ENCODE measurements at regions not wholly inside any gene's neighbourhood (a gene's known extent, or its start where the extent isn't known, plus 50 kb on each side); places are given as distances from the start of the nearest gene placed in this dataset.

DNA sequence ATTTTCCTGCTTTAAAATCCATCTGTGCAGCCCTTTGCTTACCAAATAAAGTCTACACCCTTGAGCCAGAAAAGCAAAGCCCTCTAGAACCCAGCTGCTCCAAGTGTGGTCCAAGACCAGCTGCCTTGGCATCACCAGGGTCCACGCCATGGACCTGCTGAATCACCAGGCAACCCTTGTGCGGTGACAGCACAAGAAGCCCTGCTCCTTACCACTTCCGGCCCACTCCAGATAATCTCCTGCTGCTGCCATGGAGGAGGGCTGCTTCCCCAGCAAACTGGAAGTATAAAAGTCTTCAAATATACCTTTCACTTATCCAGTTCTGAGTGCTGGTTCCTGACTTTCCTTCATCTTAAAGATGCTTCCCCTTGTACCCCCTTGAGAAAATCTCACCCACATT, 106.0 kb upstream of the PKDCC start:
- FAIRE-seq = no peak

DNA sequence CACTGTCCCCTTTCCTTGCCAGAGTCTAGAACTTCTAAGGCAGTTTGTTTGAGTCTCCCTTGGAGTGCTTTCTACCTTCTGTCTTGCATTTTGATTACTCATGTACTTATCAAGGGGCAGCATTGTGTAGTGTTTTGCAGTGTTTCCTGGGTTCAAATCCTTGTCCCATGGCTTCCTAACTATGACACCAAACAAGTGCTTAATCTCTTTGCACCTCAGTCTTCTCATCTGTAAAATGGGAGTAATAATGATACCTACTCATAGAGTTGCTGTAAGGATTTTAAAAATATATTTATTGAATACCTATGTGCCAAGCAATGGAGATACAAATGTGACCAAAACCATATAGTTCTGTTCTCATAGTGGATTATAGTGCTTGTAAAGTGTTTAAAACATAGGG, 105.5 kb upstream of the PKDCC start:
- no peak for FAIRE-seq

DNA sequence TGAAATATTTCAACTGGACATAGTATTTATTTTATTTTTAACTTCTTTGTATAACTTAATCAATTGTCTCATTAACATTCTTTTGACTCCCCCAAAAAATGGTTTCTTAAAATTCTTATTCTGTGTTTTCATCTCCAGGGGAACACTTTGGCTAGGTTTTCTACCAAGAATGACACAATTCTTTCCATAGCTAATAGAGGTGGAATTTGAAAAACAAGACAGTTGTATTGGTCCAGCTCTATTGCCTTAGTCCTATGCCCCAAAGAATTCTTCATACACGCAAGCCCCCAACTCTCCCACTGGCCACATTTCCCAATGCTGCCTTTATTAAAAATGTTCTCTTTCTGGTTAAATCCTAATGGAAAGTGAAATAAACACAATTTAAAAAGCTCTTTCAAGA, 104.7 kb upstream of the PKDCC start:
- FAIRE-seq = no peak

DNA sequence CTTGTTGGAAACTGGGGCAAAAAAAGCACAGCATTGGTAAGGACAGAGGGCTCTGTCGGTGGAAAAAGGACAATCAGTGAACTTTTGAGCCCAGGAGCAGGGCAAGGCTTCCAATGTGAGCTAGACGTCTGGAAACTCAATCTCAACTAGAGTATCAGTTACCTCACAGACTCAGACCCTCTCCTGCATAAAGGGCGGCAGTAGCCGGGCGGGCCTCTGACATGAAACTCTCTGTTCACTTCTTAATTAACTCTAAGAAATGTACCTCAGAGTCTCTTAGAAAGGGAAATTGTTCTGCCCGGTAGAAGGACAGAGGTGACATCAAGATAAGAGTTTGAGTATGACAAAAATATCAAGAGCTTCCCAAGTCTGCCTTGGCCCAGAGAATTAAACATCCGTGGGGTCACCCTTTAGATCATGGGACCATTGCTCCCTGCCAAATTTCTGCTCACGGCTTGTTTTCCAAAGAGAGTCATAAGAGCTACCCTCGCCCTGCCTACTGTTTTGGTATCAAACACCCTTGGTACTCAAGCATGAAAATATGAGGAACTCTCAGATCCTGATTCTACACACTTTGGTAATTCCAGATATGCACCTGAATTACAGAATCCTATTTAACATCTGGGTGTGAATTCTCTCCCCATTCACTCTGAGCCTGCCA, 103.5 kb upstream of the PKDCC start:
- no peak for FAIRE-seq

DNA sequence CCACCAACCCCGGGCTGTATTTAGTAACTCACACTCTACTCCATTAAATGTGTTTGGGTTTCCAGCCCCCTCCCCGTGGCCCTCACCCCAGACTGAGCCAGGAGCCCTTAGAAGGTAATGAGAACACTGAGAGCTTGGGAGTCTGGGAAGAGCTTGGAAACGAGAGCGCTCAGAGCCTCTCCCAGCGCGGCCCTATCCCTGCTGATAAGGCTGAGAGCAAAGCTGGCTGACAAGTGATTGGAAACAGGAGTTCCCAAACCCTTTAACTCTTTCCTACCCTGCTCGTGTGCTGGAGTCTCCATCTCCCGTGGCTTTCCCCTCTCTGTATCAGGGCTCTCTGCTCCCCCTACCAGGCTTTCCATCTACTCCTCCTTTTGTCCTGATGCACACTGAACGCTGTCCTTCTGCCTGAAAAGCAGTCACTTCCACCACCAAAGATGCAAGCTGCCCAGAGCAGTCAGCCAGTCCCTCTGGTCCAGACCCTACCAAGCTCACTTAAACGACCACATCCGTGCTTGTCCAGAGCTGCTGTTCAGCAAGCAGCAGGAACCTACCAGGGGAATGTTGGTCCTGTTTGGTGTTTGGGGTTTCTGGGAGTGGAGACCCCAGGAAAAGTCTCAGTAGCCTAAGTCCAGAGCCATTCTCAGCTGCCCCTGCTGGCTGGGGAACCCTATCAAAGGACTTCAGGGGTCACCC, 100.0 kb upstream of the PKDCC start:
- FAIRE-seq = no peak

DNA sequence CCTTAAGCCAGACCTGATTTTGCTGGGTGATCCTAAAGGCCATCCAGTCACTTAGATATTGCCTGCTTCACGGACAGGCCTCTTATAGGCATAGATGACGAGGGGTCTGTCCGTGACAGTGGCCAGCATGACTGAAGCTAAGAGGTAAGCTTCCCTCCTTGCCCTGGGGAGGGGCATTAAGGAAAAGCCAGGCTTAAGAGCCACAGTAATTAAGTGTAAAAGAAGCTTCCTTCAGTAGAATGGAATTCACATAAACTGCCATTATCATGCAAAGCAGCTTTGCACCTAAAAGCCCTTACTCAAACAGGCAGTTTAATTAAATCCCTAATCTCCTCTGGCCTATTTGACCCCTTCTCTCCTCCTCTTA, 99.4 kb upstream of the PKDCC start:
- FAIRE-seq = no peak

DNA sequence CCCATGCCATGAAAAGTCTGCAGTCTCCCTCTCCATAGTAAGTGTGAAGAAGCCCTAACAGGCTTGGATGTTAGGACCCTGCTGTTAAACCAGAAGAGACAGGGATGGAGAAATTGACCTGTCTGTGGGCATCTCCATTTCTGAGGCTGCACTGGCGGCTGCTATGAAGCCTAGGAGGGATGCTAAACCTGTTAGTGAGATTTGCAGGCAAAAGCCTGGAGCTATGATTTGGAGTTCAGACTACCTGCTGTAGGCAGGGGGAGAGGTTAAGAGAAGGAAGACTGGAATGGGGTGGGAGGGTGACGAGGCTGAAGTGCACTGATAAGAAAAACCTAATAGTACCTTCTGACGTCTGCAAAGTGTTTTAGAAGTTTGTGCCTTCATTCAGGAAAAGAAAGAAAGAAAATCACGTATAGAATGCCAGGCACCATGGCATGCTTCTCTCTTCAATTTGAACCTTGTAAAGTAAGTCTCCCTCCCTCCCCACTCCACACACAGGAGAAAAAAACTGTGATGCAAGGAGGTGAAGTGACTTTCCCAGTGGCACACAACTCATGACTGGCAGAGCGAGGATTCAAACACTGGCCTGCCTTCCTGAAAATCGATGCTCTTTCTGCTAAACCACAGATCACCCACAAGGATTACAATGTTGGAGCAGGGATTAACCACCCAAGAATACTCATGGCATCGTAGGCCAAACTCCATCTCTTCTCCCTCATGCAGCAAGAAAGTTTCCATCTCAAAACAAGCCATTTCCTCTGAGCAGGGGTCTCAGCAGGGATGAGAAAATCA, 98.5 kb upstream of the PKDCC start:
- FAIRE-seq = no peak

DNA sequence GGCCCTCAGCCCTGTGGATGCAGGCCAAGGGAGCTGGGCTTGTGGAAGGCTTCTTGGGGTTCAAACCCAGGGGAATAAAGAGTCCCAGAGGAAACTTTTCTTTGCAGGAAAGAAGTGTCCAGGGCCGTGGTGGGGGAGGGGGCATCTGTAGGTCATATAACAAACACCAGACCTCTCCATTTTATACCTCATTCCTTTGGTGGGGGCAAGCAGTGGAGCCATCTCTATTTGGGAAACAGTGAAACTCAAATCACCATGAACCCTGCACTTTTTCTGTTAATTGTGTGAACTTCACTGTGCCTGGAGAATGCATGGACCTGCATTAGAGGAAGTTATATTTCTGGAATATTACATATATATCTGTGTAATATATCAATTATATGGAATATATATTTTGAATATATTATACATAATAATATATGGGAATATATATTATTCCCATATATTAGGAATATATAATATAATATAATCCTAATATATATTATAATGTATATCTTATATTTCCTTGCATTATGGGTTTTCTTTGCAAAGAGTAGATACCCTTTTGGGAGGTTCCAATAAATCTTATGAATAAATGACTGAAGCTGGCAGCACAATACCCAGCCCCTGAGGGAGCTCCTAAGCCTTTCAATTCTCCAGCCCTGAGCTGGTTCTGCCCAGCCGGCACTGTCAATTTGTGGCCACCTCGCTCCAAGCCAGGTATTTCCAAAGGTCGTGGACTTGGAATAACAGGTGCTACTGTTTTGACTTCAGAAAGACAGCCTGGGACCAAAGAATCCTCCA, 97.7 kb upstream of the PKDCC start:
- FAIRE-seq = no peak

DNA sequence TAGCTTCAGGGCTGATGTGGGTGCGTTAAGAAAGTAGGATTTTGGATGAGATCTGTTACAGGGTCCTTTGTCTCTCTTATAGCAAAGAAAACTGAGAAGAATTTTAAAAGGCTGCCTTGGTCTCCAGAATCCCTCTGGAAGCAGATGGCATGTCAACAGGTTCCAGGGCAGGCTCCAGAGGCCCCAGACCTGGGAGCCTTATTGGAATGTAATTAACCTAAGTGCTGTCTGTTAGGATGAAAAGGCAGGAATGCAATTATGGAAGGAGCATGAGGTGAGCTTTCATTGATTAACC, 97.2 kb upstream of the PKDCC start:
- FAIRE-seq = no peak

DNA sequence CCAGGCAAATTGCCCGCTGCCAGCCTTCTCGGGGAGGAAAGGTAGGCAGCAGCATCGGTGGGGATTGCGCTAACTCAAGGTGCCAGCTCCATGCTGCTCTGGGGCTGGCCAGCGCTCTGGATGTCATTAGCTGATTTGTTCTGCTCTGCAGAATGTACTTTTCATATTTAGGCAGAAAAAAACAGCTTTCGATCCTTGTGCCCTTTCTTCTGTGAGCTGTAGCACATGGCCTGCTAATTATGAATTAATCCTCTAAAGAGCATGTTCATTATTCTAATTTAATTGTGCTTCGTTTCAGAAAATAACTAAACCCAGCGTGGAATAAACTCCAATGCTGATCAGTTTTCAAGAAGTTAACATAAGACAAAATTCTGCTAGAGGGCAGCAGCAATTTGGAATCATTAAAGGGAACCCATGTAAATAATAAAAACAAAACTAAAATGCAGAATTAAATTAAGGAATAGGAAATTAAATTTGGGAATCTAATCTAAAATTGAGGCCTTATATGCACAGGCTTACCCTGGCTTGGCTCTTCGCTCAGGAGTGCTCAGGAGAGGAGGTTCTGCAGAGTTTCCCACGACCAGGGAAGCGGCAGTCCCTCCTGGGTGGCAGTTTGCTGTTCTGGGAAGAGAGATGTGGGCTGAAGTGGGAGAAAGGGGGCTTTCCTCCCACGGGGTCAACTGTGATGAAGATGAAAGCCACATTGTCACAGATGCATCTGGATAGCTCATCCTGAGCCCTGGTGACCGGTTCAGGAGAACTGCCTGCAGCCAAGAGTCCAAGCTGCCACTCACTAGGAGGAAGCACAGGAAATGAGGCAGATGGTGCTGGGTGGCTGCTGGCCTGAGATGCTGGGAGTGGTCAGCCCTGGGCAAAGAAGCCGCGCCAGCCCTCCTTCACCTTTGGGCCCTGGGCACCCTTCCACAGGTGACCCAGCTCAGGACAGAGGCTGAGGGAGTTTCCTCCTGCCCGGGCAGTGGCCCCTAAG, 93.2 kb upstream of the PKDCC start:
- no peak for FAIRE-seq

DNA sequence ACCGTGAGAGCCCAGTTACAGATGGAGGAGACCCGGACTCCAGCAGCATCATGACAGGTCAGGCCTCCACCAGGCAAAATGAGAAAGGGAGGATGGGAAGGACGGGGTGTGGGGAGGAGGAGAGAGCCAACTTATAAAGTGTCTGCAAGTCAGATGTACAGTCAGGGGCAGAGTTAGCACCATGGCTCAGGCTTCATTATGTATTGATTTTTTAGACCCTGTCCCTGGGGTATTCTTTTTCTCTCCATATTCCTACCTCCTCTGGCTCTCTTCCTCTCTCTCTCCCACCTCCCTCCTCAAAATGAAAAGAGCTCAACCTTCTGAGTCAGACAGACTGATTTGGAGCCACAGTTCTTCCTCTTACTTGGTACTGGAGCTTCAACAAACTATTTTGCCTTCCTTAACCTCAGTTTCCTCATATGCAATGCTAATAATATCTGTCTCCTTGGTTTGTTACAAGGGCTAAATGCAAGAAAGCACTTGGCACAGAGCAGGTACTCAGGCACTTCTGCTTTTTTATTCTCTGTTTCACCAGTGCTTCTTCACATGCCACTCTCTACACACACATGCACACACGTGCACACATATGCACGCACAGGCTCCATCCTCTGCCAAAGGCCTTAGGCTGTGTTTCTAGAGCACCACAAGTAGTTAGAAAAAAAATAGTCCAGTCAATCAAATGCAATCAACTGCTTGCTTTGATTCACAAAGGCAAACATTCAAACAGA, 92.3 kb upstream of the PKDCC start:
- no peak for FAIRE-seq

DNA sequence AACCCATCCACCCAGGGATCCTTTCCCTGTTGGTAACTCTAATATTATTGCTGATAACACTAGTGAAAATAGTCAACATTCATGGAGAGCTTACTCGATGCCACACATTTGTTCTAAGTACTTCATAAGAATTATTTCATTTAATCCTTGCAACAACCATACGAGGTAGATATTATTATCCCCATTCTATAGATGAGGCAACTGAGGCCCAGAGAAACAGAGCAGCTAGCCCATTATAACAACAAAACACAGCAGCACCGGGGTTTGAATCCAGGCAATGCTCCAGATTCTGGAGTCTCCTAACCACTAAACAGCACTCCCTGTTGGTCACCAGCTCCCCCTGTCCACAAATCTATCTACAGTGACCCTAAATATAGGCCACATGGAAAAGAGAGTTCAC, 90.4 kb upstream of the PKDCC start:
- no peak for FAIRE-seq

DNA sequence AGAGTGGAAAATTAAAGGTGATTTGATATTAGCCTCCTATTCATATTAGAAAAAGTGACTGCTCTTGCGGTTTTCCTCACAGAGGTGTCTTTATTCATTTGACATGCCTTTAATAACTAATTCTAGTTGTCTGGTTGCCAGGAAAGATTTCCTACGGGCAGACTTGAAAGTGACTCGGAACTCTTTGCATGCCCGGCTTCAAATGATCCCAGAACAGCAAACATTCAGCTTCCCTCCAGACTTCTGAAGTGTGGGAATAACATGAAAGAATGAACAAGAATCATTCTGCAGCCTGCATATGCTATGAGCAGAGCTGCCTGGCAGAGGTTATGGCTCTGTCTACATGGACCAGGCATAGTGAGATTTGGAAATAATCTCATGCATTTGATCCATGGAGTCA, 89.6 kb upstream of the PKDCC start:
- no peak for FAIRE-seq

DNA sequence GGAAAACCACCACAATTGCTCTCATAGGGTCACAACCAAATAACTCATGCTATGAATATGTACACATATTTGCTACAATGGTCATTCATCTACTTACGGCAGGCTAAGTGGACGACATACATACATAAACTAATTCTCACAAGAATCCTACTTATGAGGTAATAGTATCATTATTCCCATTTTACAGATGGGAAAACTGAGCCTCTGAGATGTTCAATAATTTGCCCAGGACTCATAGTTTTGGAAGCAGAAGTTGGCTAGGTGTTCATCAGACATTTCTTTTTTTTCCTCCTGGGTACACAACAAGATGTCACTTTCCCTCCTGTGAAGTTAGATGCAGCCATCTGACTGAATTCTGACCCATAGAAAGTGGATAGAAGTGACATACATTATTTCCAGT, 89.0 kb upstream of the PKDCC start:
- FAIRE-seq = no peak

DNA sequence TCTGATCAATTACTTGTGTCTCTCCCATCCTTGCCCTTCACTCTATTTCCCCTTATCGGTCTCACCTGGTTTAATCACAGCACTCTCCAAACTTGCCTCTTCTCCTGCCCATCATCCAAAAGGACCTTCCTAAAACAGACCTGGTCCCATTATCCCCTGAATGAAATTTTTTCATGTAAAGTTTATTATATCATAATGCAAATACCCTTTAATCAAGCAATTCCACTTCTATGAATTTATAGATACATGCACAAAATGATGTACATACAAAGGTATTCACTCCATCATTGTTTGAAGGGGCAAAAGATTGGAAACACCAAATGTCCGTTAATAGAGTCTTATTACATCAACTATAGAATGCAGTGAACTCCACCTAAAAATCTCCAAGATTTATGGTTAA, 88.1 kb upstream of the PKDCC start:
- no peak for FAIRE-seq

DNA sequence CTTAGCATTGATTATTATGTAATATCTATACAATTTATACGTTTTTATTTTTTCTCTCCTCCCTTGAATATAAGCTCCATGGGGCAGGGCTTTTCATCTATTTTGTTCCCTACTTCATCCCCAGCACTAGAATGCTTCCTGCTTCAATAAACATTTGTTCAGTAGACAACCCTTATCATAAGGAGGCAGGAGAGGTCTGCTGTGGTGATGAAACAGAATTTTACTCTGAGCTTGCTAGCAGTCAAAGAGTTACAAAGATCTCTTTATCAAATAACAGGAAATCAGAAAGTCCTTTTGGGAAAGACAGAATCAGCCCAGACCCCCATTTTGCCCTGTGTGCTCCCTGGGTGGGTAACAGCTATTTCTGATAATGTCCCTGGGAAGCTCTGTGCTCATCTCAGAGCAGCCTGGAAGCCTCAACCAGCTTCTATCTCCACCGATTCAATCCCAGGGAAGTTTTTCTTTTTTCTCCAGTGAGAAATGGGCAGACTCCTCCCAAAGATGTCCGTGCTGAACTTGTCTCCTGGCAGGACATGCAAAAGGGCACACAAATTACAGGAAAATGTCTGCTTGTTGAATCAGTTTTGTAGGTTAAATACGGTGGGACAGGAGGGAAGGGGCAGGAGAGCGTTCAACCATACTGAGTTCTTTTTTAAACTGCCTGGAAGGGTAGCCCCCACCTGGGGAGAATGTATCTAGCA, 84.7 kb upstream of the PKDCC start:
- FAIRE-seq = no peak

DNA sequence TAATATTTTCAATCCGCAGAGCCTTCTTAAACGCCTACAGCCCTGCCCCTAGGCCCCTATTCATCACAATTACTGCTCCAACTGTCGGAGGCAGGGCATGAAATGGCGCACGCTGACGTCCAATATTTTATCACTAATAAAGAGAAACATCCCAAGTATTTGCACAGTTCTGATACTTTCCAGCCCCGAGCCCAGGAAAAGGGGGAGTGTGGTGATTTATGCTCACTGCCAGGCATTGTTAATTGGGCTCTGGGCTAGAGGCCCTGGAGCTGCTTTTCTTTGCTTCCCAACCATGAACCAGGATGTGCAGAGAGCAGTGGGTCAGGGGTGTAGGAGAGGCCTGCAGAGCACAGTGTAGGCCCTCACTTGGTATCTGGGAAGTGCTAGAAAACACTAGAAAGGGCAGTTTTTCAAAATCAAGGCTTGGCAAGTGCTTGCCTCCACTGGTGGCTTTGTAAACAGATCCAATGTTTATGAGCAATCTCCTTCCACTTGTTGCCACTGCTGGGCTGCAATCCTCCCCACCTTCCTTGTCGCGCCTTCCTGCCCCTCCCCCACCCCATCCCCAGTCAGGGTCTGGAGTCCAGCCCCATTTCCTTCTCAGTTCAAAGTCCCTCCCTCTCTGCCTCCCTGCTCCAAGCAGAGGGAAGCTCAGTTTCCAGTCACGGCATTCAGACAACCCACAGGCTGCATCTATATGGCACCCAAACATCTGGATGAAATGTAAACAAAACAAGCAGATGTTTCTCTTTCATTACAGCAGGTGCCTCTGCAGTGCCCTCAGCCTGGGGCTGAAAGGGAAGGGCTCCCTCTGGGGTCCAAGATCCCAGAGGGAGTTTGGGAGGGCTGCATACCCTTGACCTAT, 83.9 kb upstream of the PKDCC start:
- FAIRE-seq = no peak

DNA sequence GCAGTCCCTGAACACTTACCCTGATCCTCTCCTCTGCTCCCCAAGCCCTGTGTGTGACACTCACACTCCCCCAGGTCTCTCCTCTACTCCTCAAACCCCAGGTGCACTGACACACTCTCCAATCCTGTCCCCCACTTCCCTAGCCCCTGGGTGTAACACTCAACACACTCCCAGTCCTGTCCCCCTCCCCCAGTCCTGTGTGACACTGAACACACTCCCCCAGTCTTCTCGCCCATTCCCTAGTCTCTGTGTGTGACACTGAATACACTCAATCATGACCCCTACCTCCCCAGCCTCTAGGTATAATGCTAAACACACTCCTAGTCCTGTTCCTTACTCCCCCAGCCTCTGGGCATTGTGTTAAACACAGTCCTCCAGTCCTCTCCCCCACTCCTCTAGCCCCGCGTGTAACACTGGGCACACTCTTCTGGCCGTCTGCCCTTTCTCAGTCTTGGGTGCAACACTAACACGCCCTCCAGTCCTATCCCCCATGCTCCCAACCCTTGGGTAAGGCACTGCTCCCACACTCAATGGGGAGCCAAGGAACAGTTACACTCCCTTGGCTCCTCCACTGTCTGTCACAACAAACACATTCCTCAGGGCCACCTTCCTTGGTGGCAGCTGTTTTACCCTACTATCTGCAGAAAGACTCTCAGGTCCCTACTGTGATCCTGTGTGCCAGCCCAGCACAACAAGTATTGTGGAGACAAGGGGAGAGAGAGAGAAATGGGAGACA, 82.5 kb upstream of the PKDCC start:
- FAIRE-seq = no peak

DNA sequence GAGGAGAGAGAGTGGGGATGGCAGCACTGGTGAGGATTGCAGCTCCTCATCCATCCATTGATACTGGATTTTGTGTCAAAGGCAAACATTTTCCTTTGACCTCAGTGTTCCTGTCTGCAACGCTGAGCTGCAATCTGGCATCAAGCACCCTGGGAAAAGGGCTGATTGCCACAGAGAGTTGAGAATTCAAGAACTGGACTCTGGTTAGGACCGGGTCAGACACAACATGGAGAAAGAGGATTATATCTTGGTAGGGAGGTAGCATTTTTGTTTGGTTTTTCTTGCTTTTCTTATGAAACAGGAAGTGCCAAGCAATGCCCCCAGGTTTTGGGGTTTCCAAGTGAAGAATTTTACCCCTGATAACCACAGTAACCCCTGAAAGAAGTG, 81.9 kb upstream of the PKDCC start:
- FAIRE-seq = no peak
